Endothelial cell (in vitro differentiated cells): ENCODE measurements at regions not wholly inside any gene's neighbourhood (a gene's known extent, or its start where the extent isn't known, plus 50 kb on each side); places are given as distances from the start of the nearest gene placed in this dataset.

ENCODE experiments used
- DNase-seq: peaks from one replicate; pipeline ENCODE4 v3.0.0; 2021; ENCODE audit warnings: low spot score
- H3K27ac Mint-ChIP-seq: one replicate; pipeline ENCODE4 v1.8.0; 2021; ENCODE audit warnings: mixed read lengths, inconsistent platforms; ENCODE audit not compliant: unreplicated experiment
- H3K27me3 Mint-ChIP-seq: one replicate; pipeline ENCODE4 v1.8.0; 2021; ENCODE audit warnings: mild to moderate bottlenecking, moderate library complexity, mixed read lengths, inconsistent platforms; ENCODE audit not compliant: unreplicated experiment
- H3K36me3 Mint-ChIP-seq: one replicate; pipeline ENCODE4 v1.8.0; 2021; ENCODE audit warnings: mild to moderate bottlenecking, low read depth, mixed read lengths, inconsistent platforms; ENCODE audit not compliant: unreplicated experiment
- H3K4me1 Mint-ChIP-seq: one replicate; pipeline ENCODE4 v1.8.0; 2021; ENCODE audit warnings: mild to moderate bottlenecking, mixed read lengths, inconsistent platforms; ENCODE audit not compliant: unreplicated experiment
- H3K4me3 Mint-ChIP-seq: one replicate; pipeline ENCODE4 v1.8.0; 2021; ENCODE audit warnings: mild to moderate bottlenecking, mixed read lengths, inconsistent platforms; ENCODE audit not compliant: unreplicated experiment
- H3K9me3 Mint-ChIP-seq: one replicate; pipeline ENCODE4 v1.8.0; 2021; ENCODE audit warnings: mixed read lengths, inconsistent platforms; ENCODE audit not compliant: unreplicated experiment
- CTCF ChIP-seq: fragments of 200-600 bp; sonication (generic); IDR thresholded peaks from one replicate; pipeline ENCODE4 v1.5.0; 2021; ENCODE audit warnings: antibody characterized with exemption; ENCODE audit not compliant: unreplicated experiment

- DNase-seq: no peak
- H3K4me3 Mint-ChIP-seq: peak overlapping the region; percentile 3
- no peaks in the 10 kb centered on the region for H3K9me3 Mint-ChIP-seq
- peaks cover 5% of the 10 kb centered on the region for H3K4me1 Mint-ChIP-seq
- no peak for TF ChIP-seq CTCF
- peaks cover 15% of the 10 kb centered on the region for H3K27me3 Mint-ChIP-seq
- peaks cover 13% of the 10 kb centered on the region for H3K36me3 Mint-ChIP-seq
- no peak overlapping the region for H3K27ac Mint-ChIP-seq
Observed at GRCh38 chr3:188949456-188949855, 222.3 kb upstream of the TPRG1 start.

GRCh38 chr3:188949996-188950395, 221.8 kb upstream of the TPRG1 start:
- Mint-ChIP-seq H3K4me3 (no peak overlapping the region), H3K36me3 (peaks cover 11% of the 10 kb centered on the region), H3K9me3 (no peaks in the 10 kb centered on the region), H3K4me1 (peaks cover 5% of the 10 kb centered on the region), H3K27ac (no peak overlapping the region), H3K27me3 (peaks cover 14% of the 10 kb centered on the region)
- no peak for TF ChIP-seq CTCF
- no peak for DNase-seq

DNA sequence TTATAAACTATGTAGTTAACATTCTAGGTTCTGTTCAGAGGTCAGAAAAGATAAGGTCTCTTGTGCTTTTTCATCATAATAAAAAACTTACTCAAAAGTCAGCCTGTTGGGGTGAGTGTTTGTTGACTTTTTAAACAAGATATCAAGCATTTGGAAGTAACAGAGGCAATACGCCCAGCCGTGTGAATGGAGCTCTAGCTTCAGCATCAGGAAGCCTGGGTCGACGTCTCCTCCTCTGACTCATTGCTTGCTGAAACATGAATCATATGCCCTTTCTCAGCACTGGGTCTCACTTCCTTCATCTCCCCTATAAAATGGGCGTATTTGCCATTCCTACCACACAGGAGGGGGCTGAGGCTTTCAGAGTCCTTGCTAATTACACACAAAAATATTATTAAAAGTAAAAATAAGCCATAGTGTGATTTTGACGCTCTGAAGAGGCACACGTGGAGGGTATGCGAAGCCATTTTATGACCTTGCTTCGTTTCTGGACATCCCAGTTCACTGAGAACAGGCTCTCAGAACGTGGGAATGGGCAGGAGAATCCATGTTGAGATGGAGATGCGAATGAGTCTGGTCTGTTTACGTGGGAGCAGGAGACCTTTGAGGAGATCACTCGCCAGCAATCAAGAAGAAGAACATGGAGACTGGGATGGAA, 220.8 kb upstream of the TPRG1 start:
- no peak for TF ChIP-seq CTCF
- H3K9me3 Mint-ChIP-seq: no peaks in the 10 kb centered on the region
- no peak overlapping the region for H3K27ac Mint-ChIP-seq
- peaks cover 5% of the 10 kb centered on the region for H3K4me1 Mint-ChIP-seq
- peaks cover 12% of the 10 kb centered on the region for H3K27me3 Mint-ChIP-seq
- DNase-seq: no peak
- H3K36me3 Mint-ChIP-seq: peaks cover 7% of the 10 kb centered on the region
- H3K4me3 Mint-ChIP-seq: no peak overlapping the region

- DNase-seq: no peak
- no peak for TF ChIP-seq CTCF
- H3K36me3 Mint-ChIP-seq: peaks cover 7% of the 10 kb centered on the region
- H3K9me3 Mint-ChIP-seq: no peaks in the 10 kb centered on the region
- peaks cover 10% of the 10 kb centered on the region for H3K27me3 Mint-ChIP-seq
- H3K4me3 Mint-ChIP-seq: no peak overlapping the region
- H3K27ac Mint-ChIP-seq: no peak overlapping the region
- H3K4me1 Mint-ChIP-seq: peaks cover 5% of the 10 kb centered on the region
Observed at GRCh38 chr3:188951734-188952133, 220.0 kb upstream of the TPRG1 start.

DNA sequence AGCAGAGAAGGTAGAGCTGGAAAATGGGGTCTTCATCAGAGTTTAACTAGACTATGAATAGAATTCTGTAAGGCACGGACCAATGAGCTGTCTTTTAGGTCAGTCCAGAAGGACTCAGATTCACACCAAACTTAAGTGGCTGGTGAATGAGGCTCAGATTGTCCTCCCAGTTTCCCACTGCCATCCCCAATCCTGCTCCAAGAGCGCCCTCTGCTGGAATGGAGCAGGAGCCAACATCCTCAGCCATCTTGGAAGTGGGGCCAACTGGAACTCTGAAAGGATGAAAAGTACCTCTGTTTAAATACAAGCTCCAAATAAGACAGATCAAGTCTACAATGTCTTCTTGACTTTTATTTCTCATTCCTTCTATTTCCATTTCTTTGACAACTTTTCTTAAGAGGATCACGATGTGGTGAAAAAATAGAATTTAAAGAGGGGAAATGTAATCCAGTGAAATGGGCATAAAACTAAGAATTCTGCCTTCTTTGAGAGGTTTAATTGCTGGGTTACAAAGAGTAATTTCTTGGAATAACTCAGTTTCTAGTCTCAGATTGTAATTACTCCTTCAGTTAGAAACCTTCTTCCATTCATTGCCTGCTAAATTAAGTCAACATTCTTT, 217.1 kb upstream of the TPRG1 start:
- Mint-ChIP-seq H3K9me3 (no peaks in the 10 kb centered on the region), H3K4me3 (no peak overlapping the region), H3K36me3 (no peaks in the 10 kb centered on the region), H3K27ac (no peak overlapping the region), H3K4me1 (no peaks in the 10 kb centered on the region), H3K27me3 (peaks cover 3% of the 10 kb centered on the region)
- TF ChIP-seq CTCF: peak; percentile 95
- DNase-seq: peak; percentile 92
